Fibroblast of lung (primary cell): ENCODE measurements at regions not wholly inside any gene's neighbourhood (a gene's known extent, or its start where the extent isn't known, plus 50 kb on each side); places are given as distances from the start of the nearest gene placed in this dataset.

ENCODE experiments used
- DNase-seq, 2 donors: peaks; one replicate each; pipeline versions ENCODE4 v3.0.0 to v3.0.0-alpha.2; 2010; ENCODE audit warnings: low read depth in 2 of 2
- H2AFZ ChIP-seq: 2 replicates; pipeline ENCODE4 v1.5.1; 2012; ENCODE audit warnings: low read length, control low read depth, inconsistent platforms
- H3K27ac ChIP-seq: 2 replicates; pipeline ENCODE4 v1.5.1; 2011; ENCODE audit warnings: low read length, control low read depth; ENCODE audit not compliant: insufficient read depth
- H3K27me3 ChIP-seq: 2 replicates; pipeline ENCODE4 v1.5.1; 2011; ENCODE audit warnings: mild to moderate bottlenecking, low read length; ENCODE audit not compliant: control insufficient read depth, insufficient read depth
- H3K36me3 ChIP-seq: 2 replicates; pipeline ENCODE4 v1.5.1; 2011; ENCODE audit warnings: low read length; ENCODE audit not compliant: control insufficient read depth, insufficient read depth
- H3K4me1 ChIP-seq: 2 replicates; pipeline ENCODE4 v1.5.1; 2011; ENCODE audit warnings: low read length; ENCODE audit not compliant: control insufficient read depth, insufficient read depth; ENCODE audit errors: extremely low read depth
- H3K4me2 ChIP-seq: 2 replicates; pipeline ENCODE4 v1.5.1; 2011; ENCODE audit warnings: low read length, control low read depth; ENCODE audit not compliant: insufficient read depth; ENCODE audit errors: extremely low read depth
- H3K4me3 ChIP-seq, 4 experiments: fragments of 200-600 bp in 1 of 4; sonication (generic) in 1 of 4; replicated peaks in 1 of 4; 2 replicates each; pipeline ENCODE4 v1.5.1; 2011 to 2016; ENCODE audit warnings: low read length in 4 of 4, low read depth in 3 of 4, mild to moderate bottlenecking in 3 of 4, control low read depth in 2 of 4, inconsistent platforms in 1 of 4, mixed read lengths in 1 of 4; ENCODE audit not compliant: insufficient read depth in 1 of 4; ENCODE audit errors: control extremely low read depth in 1 of 4
- H3K79me2 ChIP-seq: 2 replicates; pipeline ENCODE4 v1.5.1; 2012; ENCODE audit warnings: mild to moderate bottlenecking, low read length, inconsistent platforms; ENCODE audit not compliant: control insufficient read depth, insufficient read depth
- H3K9ac ChIP-seq: 2 replicates; pipeline ENCODE4 v1.5.1; 2011; ENCODE audit warnings: mild to moderate bottlenecking, low read length, control low read depth; ENCODE audit not compliant: insufficient read depth
- H3K9me3 ChIP-seq: 2 replicates; pipeline ENCODE4 v1.5.1; 2012; ENCODE audit warnings: low read depth, low read length; ENCODE audit not compliant: control insufficient read depth, insufficient read depth
- H4K20me1 ChIP-seq: 2 replicates; pipeline ENCODE4 v1.5.1; 2011; ENCODE audit warnings: low read length; ENCODE audit not compliant: control insufficient read depth, insufficient read depth; ENCODE audit errors: extremely low read depth
- EZH2 ChIP-seq: IDR thresholded peaks from 2 replicates; pipeline ENCODE4 v1.5.1; 2012; ENCODE audit warnings: low read length, control low read depth, mild to moderate bottlenecking; ENCODE audit errors: missing control alignments
- TF ChIP-seq, protein P1 (sequence below), 2 donors: IDR thresholded peaks in 1 of 2; conservative IDR thresholded peaks in 1 of 2; 1 replicate in 1 of 2; 2 replicates in 1 of 2; pipeline ENCODE4 v1.5.1; 2011 to 2012; ENCODE audit warnings: low read length in 2 of 2, control low read depth in 1 of 2, inconsistent platforms in 1 of 2, low read depth in 1 of 2, mild to moderate bottlenecking in 1 of 2

DNA sequence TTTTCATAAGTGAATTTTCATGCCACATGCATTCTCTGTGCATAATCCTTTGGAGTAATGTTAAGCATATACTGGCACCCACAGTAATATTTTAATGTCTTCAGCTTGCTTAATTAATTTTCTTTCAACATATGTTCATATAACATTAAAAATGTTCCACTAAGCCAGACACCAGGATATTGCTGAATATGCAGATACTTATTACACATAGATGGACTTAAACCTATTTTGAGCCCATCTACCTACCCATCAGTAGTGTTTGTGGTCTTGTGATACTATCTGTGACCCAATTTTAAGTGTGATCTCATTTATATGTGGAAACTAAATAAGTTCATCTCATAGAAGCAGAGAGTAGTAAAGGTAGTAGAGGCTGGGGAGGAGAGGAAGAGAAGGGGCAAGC lies 379.5 kb upstream of the JAG1 start:
- no peak overlapping the region for H3K27ac ChIP-seq
- H3K9ac ChIP-seq, result no peak overlapping the region

DNA sequence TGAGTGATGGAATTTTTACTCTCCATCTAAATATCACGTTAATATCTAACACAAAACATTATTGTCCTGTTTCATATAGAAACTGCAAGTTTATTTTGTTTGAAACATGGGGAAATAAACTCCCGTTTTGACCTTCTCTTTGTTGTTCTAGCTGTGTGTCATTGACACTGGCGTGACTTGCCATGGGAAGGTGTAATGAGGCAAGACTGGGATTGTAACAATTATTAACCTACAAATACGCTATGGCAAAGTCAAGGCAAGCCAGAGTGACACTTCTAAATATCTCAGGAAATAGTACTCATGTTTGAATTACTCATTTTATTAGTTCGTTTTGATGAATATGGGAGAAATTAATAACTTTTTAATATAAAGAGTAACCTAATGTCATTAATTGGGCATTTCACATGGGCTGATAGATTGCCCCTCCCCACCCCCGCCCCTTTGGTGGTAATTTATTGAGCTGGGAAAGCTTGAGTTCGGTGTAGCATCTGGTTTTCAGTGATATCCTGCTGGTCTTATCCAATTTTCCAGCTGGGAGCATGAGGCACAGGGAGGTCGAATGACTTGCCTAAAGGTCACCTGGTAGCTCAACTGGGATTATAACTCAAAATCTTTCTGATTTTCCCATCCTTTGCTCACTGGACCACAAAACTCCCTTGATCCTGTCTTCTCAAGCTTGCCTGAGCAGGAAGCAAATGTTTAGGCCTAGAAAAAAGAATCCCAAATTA lies 380.6 kb upstream of the JAG1 start:
- no peaks in the 10 kb centered on the region for H3K27me3 ChIP-seq
- H3K27ac ChIP-seq, result no peak overlapping the region

More for the DNA sequence above, 379.5 kb upstream of the JAG1 start:
- no peak for TF ChIP-seq EZH2
- TF ChIP-seq, protein P1, sequence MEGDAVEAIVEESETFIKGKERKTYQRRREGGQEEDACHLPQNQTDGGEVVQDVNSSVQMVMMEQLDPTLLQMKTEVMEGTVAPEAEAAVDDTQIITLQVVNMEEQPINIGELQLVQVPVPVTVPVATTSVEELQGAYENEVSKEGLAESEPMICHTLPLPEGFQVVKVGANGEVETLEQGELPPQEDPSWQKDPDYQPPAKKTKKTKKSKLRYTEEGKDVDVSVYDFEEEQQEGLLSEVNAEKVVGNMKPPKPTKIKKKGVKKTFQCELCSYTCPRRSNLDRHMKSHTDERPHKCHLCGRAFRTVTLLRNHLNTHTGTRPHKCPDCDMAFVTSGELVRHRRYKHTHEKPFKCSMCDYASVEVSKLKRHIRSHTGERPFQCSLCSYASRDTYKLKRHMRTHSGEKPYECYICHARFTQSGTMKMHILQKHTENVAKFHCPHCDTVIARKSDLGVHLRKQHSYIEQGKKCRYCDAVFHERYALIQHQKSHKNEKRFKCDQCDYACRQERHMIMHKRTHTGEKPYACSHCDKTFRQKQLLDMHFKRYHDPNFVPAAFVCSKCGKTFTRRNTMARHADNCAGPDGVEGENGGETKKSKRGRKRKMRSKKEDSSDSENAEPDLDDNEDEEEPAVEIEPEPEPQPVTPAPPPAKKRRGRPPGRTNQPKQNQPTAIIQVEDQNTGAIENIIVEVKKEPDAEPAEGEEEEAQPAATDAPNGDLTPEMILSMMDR (conservative IDR thresholded peaks at IDR 0.05 in 1 of 2, IDR thresholded peaks at IDR 0.05 in 1 of 2; ENCODE audit: low read depth in 1 of 2, low read length in 2 of 2), result no peak
- H3K4me2 ChIP-seq, result no peak overlapping the region
- no peaks in the 10 kb centered on the region for H3K9me3 ChIP-seq
- H3K79me2 ChIP-seq, result no peaks in the 10 kb centered on the region
- no peaks in the 10 kb centered on the region for H3K36me3 ChIP-seq
- no peak overlapping the region for H3K4me3 ChIP-seq
- DNase-seq, result no peak
- no peaks in the 10 kb centered on the region for H4K20me1 ChIP-seq
- H3K4me1 ChIP-seq, result no peaks in the 10 kb centered on the region
- H2AFZ ChIP-seq, result no peak overlapping the region
- H3K27me3 ChIP-seq, result no peaks in the 10 kb centered on the region

DNA sequence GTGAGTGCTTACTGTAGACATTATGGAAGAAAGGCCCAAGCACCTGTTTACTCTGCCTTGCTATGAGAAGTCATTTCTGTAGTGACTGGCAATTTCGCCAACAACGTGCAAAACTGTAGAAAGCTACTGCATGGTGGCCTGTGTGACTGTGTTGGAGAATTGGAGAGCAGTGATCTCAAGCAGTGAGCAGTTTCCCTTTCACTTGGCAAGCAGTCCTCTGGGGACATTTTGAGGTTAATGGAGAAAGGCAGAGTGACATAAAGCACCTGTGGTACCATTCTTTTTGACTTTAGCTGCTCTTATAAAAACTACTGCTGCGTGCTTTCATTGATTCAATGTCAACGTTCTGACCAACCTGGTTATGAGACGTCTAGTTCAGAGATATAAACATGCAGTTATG lies 382.6 kb upstream of the JAG1 start:
- H3K9ac ChIP-seq, result no peak overlapping the region
- no peak for DNase-seq
- H3K4me1 ChIP-seq, result no peaks in the 10 kb centered on the region
- H3K27me3 ChIP-seq, result no peaks in the 10 kb centered on the region
- no peaks in the 10 kb centered on the region for H3K36me3 ChIP-seq
- no peaks in the 10 kb centered on the region for H3K79me2 ChIP-seq
- H2AFZ ChIP-seq, result no peak overlapping the region
- no peaks in the 10 kb centered on the region for H3K9me3 ChIP-seq
- H3K4me3 ChIP-seq, result no peak overlapping the region
- no peak overlapping the region for H3K4me2 ChIP-seq
- no peak overlapping the region for H3K27ac ChIP-seq
- H4K20me1 ChIP-seq, result no peaks in the 10 kb centered on the region
- TF ChIP-seq, protein P1 (conservative IDR thresholded peaks at IDR 0.05 in 1 of 2, IDR thresholded peaks at IDR 0.05 in 1 of 2; ENCODE audit: low read depth in 1 of 2, low read length in 2 of 2), result no peak
- no peak for TF ChIP-seq EZH2

More for the DNA sequence above, 380.6 kb upstream of the JAG1 start:
- Histone ChIP-seq H2AFZ (no peak overlapping the region), H3K4me1 (no peaks in the 10 kb centered on the region), H3K9ac (no peak overlapping the region), H3K36me3 (no peaks in the 10 kb centered on the region), H3K4me2 (no peak overlapping the region), H3K9me3 (no peaks in the 10 kb centered on the region), H3K79me2 (no peaks in the 10 kb centered on the region), H4K20me1 (no peaks in the 10 kb centered on the region), H3K4me3 (no peak overlapping the region)
- TF ChIP-seq, protein P1 (conservative IDR thresholded peaks at IDR 0.05 in 1 of 2, IDR thresholded peaks at IDR 0.05 in 1 of 2; ENCODE audit: low read depth in 1 of 2, low read length in 2 of 2), result no peak
- no peak for TF ChIP-seq EZH2
- no peak for DNase-seq
